IMR-90 (cell line): ENCODE measurements at regions not wholly inside any gene's neighbourhood (a gene's known extent, or its start where the extent isn't known, plus 50 kb on each side); places are given as distances from the start of the nearest gene placed in this dataset.

Source experiments
- ATAC-seq: fragments of 200-7000 bp; cut with Tn5 transposase; 2 replicates; pipeline ENCODE4 v1.9.1; 2020; ENCODE audit warnings: low read depth, mild to moderate bottlenecking, moderate library complexity
- BruUV-seq: library from RNA; stranded (reverse); fragments of 400-500 nt; replicated peaks from 2 replicates; lab custom pipeline; 2021; lab: Mats Ljungman, UMichigan
- CTCF ChIA-PET: fragments of 300-600 bp; formaldehyde crosslinking; extraction: SDS; loops from one replicate; lab custom pipeline; 2021; ENCODE audit warnings: antibody characterized with exemption; lab: Yijun Ruan, JAX
- POLR2A ChIA-PET: fragments of 300-600 bp; sonication (Branson Sonifier 250); formaldehyde crosslinking; loops from one replicate; lab custom pipeline; 2022; ENCODE audit warnings: antibody characterized with exemption; ENCODE audit not compliant: unreplicated experiment; lab: Charles Lee
- DNase-seq: peaks from one replicate; pipeline ENCODE4 v3.0.0; 2013
- H2AFZ ChIP-seq: replicated peaks from 2 replicates; pipeline ENCODE3; 2013; ENCODE audit warnings: low read length, mild to moderate bottlenecking; ENCODE audit not compliant: poor library complexity
- H2AK5ac ChIP-seq: 2 replicates; pipeline ENCODE4 v1.6.1; 2013; ENCODE audit warnings: low read depth, low read length, inconsistent platforms
- H2AK9ac ChIP-seq: replicated peaks from 2 replicates; pipeline ENCODE3; 2013; ENCODE audit warnings: mild to moderate bottlenecking, low read depth, low read length, moderate library complexity; ENCODE audit not compliant: poor library complexity
- H2BK120ac ChIP-seq: 2 replicates; pipeline ENCODE4 v1.6.1; 2013; ENCODE audit warnings: low read depth, low read length, inconsistent platforms
- H2BK15ac ChIP-seq: 3 replicates; pipeline ENCODE4 v1.6.1; 2013; ENCODE audit warnings: low read depth, low read length, inconsistent platforms
- H2BK20ac ChIP-seq: 2 replicates; pipeline ENCODE4 v1.6.1; 2013; ENCODE audit warnings: low read depth, mild to moderate bottlenecking, inconsistent platforms, low read length, moderate library complexity
- H2BK5ac ChIP-seq: 2 replicates; pipeline ENCODE4 v1.6.1; 2013; ENCODE audit warnings: mild to moderate bottlenecking, low read depth, low read length, inconsistent platforms; ENCODE audit not compliant: poor library complexity, severe bottlenecking
- H3K14ac ChIP-seq: replicated peaks from 2 replicates; pipeline ENCODE4 v1.6.1; 2013; ENCODE audit warnings: low read depth, low read length, inconsistent platforms
- H3K18ac ChIP-seq: 2 replicates; pipeline ENCODE4 v1.6.1; 2013; ENCODE audit warnings: low read depth, low read length, control low read depth
- H3K23ac ChIP-seq: 2 replicates; pipeline ENCODE4 v1.6.1; 2013; ENCODE audit warnings: low read depth, low read length, inconsistent platforms
- H3K27ac ChIP-seq: 2 replicates; pipeline ENCODE4 v1.5.1; 2013; ENCODE audit warnings: mild to moderate bottlenecking, control low read depth, low read length; ENCODE audit not compliant: insufficient read depth
- H3K27me3 ChIP-seq: 2 replicates; pipeline ENCODE4 v1.6.1; 2013; ENCODE audit warnings: low read length; ENCODE audit not compliant: control insufficient read depth, insufficient read depth
- H3K36me3 ChIP-seq: 2 replicates; pipeline ENCODE4 v1.6.1; 2013; ENCODE audit warnings: low read length, mixed read lengths; ENCODE audit not compliant: control insufficient read depth, insufficient read depth
- H3K4ac ChIP-seq: 2 replicates; pipeline ENCODE4 v1.6.1; 2013; ENCODE audit warnings: low read depth, low read length, inconsistent platforms
- H3K4me1 ChIP-seq: 2 replicates; pipeline ENCODE4 v1.6.1; 2013; ENCODE audit warnings: low read length, mixed read lengths; ENCODE audit not compliant: control insufficient read depth, insufficient read depth
- H3K4me2 ChIP-seq: 2 replicates; pipeline ENCODE4 v1.6.1; 2013; ENCODE audit warnings: low read depth, mild to moderate bottlenecking, control low read depth, low read length, moderate library complexity
- H3K4me3 ChIP-seq: 2 replicates; pipeline ENCODE4 v1.5.1; 2013; ENCODE audit warnings: low read depth, mild to moderate bottlenecking, control low read depth, low read length, moderate library complexity; ENCODE audit not compliant: insufficient read depth
- H3K56ac ChIP-seq: 2 replicates; pipeline ENCODE4 v1.6.1; 2013; ENCODE audit warnings: low read length, inconsistent platforms; ENCODE audit not compliant: insufficient read depth; ENCODE audit errors: extremely low read depth
- H3K79me1 ChIP-seq, 2 experiments: 2 replicates each; pipeline ENCODE4 v1.6.1; 2013; ENCODE audit warnings: low read length in 2 of 2, inconsistent platforms in 1 of 2, low read depth in 1 of 2
- H3K9ac ChIP-seq: 2 replicates; pipeline ENCODE4 v1.6.1; 2013; ENCODE audit warnings: low read depth, low read length, control low read depth
- H3K9me1 ChIP-seq: 2 replicates; pipeline ENCODE4 v1.6.1; 2013; ENCODE audit warnings: low read length, inconsistent platforms; ENCODE audit not compliant: insufficient read depth
- H3K9me3 ChIP-seq: 2 replicates; pipeline ENCODE4 v1.6.1; 2013; ENCODE audit warnings: low read length; ENCODE audit not compliant: control insufficient read depth, insufficient read depth
- H4K20me1 ChIP-seq: 2 replicates; pipeline ENCODE4 v1.6.1; 2013; ENCODE audit warnings: low read length, inconsistent platforms; ENCODE audit not compliant: insufficient read depth
- H4K5ac ChIP-seq: 2 replicates; pipeline ENCODE4 v1.6.1; 2013; ENCODE audit warnings: mild to moderate bottlenecking, low read depth, low read length, control low read depth
- H4K8ac ChIP-seq, 2 experiments: 2 replicates each; pipeline ENCODE4 v1.6.1; 2013; ENCODE audit warnings: low read depth in 2 of 2, low read length in 2 of 2, control low read depth in 1 of 2, inconsistent platforms in 1 of 2
- H4K91ac ChIP-seq: 2 replicates; pipeline ENCODE4 v1.6.1; 2013; ENCODE audit warnings: low read depth, low read length, inconsistent platforms; ENCODE audit not compliant: insufficient read depth
- CTCF ChIP-seq: conservative IDR thresholded peaks from 2 replicates; pipeline ENCODE4 v1.5.1; 2012; ENCODE audit warnings: mild to moderate bottlenecking, low read depth, low read length, improper control_type of control experiment
- NFE2L2 ChIP-seq: fragments of 150-350 bp; IDR thresholded peaks from 2 replicates; pipeline ENCODE4 v1.6.1; 2016; ENCODE audit warnings: low read depth, mild to moderate bottlenecking, low read length
- WGBS, 2 experiments: methylation state at CpG; one replicate each; pipeline versions ENCODE4 v1.1.5 to v1.1.7; 2013; ENCODE audit warnings: missing lambda C conversion rate in 2 of 2; ENCODE audit not compliant: insufficient read length in 1 of 2; ENCODE audit errors: extremely low coverage in 2 of 2; 5-methylcytosine and 5-hydroxymethylcytosine counted together
- dilution Hi-C: fragments of 300-500 bp; cut with HindIII; formaldehyde crosslinking; loops from one replicate; pipeline ENCODE4 v1.14.3; 2018; ENCODE audit warnings: low sequenced_read_pairs; ENCODE audit not compliant: unreplicated experiment
- in situ Hi-C: fragments of 300-500 bp; cut with MboI; formaldehyde crosslinking; loops from 3 replicates; pipeline ENCODE4 v1.14.3; 2019; ENCODE audit warnings: low sequenced_read_pairs, inconsistent platforms, mixed read lengths
- intact Hi-C: fragments of 100-400 bp; cut with micrococcal nuclease; formaldehyde crosslinking; loops from 2 replicates; pipeline ENCODE4 v1.10.0; 2022

GRCh38 chr4:33722800-33723516 is 2521.4 kb downstream of the ARAP2 start:
- ATAC-seq, result no peak
- CTCF ChIA-PET, result no interaction called here
- POLR2A ChIA-PET, result no interaction called here
- H3K79me1 ChIP-seq, result no peaks in the 10 kb centered on the region
- H3K36me3 ChIP-seq, result no peaks in the 10 kb centered on the region
- no peak overlapping the region for H3K9ac ChIP-seq
- dilution Hi-C loops (no loop called here), in situ Hi-C loops (no loop called here), intact Hi-C loops (no loop called here)
- no peak overlapping the region for H2BK15ac ChIP-seq
- H3K56ac ChIP-seq, result no peak overlapping the region
- no peak for DNase-seq
- no peaks in the 10 kb centered on the region for H3K9me3 ChIP-seq
- no peak for TF ChIP-seq NFE2L2
- TF ChIP-seq CTCF, result 0 out of 2 replicates have a peak, but pooled peaks have one; percentile 4
- H2AK5ac ChIP-seq, result no peak overlapping the region
- no peaks in the 10 kb centered on the region for H3K27me3 ChIP-seq
- no peak overlapping the region for H2BK120ac ChIP-seq
- H3K4me3 ChIP-seq, result no peak overlapping the region
- no peak overlapping the region for H2AK9ac ChIP-seq
- no CpG with 5 or more reads among the region's 7 CpGs for WGBS, 2 experiments
- H3K23ac ChIP-seq, result no peak overlapping the region
- H4K5ac ChIP-seq, result no peak overlapping the region
- no TSS peak for BruUV-seq
- H4K8ac ChIP-seq, result no peak overlapping the region
- no peak overlapping the region for H3K14ac ChIP-seq
- H3K4ac ChIP-seq, result no peak overlapping the region
- H3K4me1 ChIP-seq, result no peaks in the 10 kb centered on the region
- H2BK5ac ChIP-seq, result no peak overlapping the region
- no peak overlapping the region for H3K18ac ChIP-seq
- H2AFZ ChIP-seq, result no peak overlapping the region
- H3K4me2 ChIP-seq, result no peak overlapping the region
- no peaks in the 10 kb centered on the region for H4K20me1 ChIP-seq
- H3K9me1 ChIP-seq, result no peaks in the 10 kb centered on the region
- no peak overlapping the region for H3K27ac ChIP-seq
- no peak overlapping the region for H2BK20ac ChIP-seq
- H4K91ac ChIP-seq, result no peak overlapping the region
